ENCODE measurements at regions not wholly inside any gene's neighbourhood (a gene's known extent, or its start where the extent isn't known, plus 50 kb on each side); places are given as distances from the start of the nearest gene placed in this dataset.

GRCh38 chr2:168338803-168339437, 91.5 kb upstream of the STK39 start:
- Histone ChIP-seq H4K20me1 (ENCODE audit: insufficient read depth, low read length) (no peaks in the 10 kb centered on the region), H3K4me1 (ENCODE audit: control insufficient read depth in 1 of 2, insufficient read depth in 2 of 2, low read length in 2 of 2) (no peaks in the 10 kb centered on the region), H3K9me3 (replicated peaks in 1 of 2; ENCODE audit: control insufficient read depth in 1 of 2, insufficient read depth in 1 of 2, low read length in 2 of 2) (no peaks in the 10 kb centered on the region), H3K27me3 (ENCODE audit: control insufficient read depth in 2 of 2, insufficient read depth in 2 of 2, low read length in 2 of 2) (no peaks in the 10 kb centered on the region), H3K36me3 (replicated peaks in 1 of 2; ENCODE audit: control insufficient read depth in 1 of 2, insufficient read depth in 2 of 2, low read length in 2 of 2) (no peaks in the 10 kb centered on the region), H3K9ac (ENCODE audit: insufficient read depth, low read length, poor library complexity, severe bottlenecking) (no peak overlapping the region), H3K4me3 (replicated peaks in 1 of 3; ENCODE audit: low read depth in 2 of 3, low read length in 3 of 3) (no peak overlapping the region), H2AFZ (ENCODE audit: insufficient read depth, low read depth, low read length, poor library complexity, severe bottlenecking) (no peak overlapping the region), H3K79me2 (ENCODE audit: insufficient read depth, low read length) (no peaks in the 10 kb centered on the region), H3K27ac (ENCODE audit: low read depth in 1 of 2, low read length in 2 of 2) (no peak overlapping the region), H3K4me2 (replicated peaks; ENCODE audit: extremely low read depth, low read length, poor library complexity, severe bottlenecking) (no peak overlapping the region)
- no peak for TF ChIP-seq CTCF (IDR thresholded peaks at IDR 0.05)
- no peak overlapping the region for H3K27ac Mint-ChIP-seq
- H3K4me3 Mint-ChIP-seq: no peak overlapping the region
- no peaks in the 10 kb centered on the region for H3K36me3 Mint-ChIP-seq
- 67% methylated on average over 1 of the region's 1 CpG for WGBS (ENCODE audit: insufficient coverage)
- intact Hi-C loops (cut with micrococcal nuclease): no loop called here
- H3K4me1 Mint-ChIP-seq: peaks cover 4% of the 10 kb centered on the region
- H3K9me3 Mint-ChIP-seq: no peaks in the 10 kb centered on the region
- DNase-seq: no peak
- peaks cover 3 to 4% (median 3%) of the 10 kb centered on the region in 3 donors for H3K27me3 Mint-ChIP-seq (ENCODE audit: low read depth in 3 of 3)

DNA sequence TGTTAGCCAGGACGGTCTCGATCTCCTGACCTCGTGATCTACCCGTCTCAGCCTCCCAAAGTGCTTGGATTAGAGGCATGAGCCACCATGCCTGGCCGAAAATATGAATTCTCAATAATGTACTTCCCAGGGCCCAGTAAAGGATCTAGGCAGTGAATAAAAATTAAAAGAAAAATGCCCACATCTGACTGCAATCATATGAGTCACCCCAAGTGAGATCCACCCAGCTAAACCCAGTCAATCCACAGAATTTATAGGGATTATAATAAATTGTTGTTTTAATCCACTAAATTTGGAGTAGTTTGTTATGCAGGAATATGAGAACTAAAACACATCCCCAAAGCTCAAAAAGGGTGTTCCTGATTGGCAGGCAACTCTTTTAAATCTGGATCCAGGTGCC, 93.5 kb upstream of the STK39 start:
- H3K27ac Mint-ChIP-seq: no peak overlapping the region
- Histone ChIP-seq H3K79me2 (ENCODE audit: insufficient read depth, low read length) (no peaks in the 10 kb centered on the region), H3K36me3 (replicated peaks in 1 of 2; ENCODE audit: control insufficient read depth in 1 of 2, insufficient read depth in 2 of 2, low read length in 2 of 2) (no peaks in the 10 kb centered on the region), H3K9me3 (replicated peaks in 1 of 2; ENCODE audit: control insufficient read depth in 1 of 2, insufficient read depth in 1 of 2, low read length in 2 of 2) (no peaks in the 10 kb centered on the region), H3K9ac (ENCODE audit: insufficient read depth, low read length, poor library complexity, severe bottlenecking) (no peak overlapping the region), H4K20me1 (ENCODE audit: insufficient read depth, low read length) (no peaks in the 10 kb centered on the region), H3K27ac (ENCODE audit: low read depth in 1 of 2, low read length in 2 of 2) (no peak overlapping the region), H3K4me2 (replicated peaks; ENCODE audit: extremely low read depth, low read length, poor library complexity, severe bottlenecking) (no peak overlapping the region), H3K27me3 (ENCODE audit: control insufficient read depth in 2 of 2, insufficient read depth in 2 of 2, low read length in 2 of 2) (no peaks in the 10 kb centered on the region), H3K4me3 (replicated peaks in 1 of 3; ENCODE audit: low read depth in 2 of 3, low read length in 3 of 3) (no peak overlapping the region), H2AFZ (ENCODE audit: insufficient read depth, low read depth, low read length, poor library complexity, severe bottlenecking) (no peak overlapping the region), H3K4me1 (ENCODE audit: control insufficient read depth in 1 of 2, insufficient read depth in 2 of 2, low read length in 2 of 2) (peaks cover 7 to 8% of the 10 kb centered on the region in 2 donors)
- no peaks in the 10 kb centered on the region for H3K36me3 Mint-ChIP-seq
- no peak for DNase-seq
- peaks cover 12% of the 10 kb centered on the region for H3K4me1 Mint-ChIP-seq
- H3K9me3 Mint-ChIP-seq: no peaks in the 10 kb centered on the region
- no peak overlapping the region for H3K4me3 Mint-ChIP-seq
- no peak for TF ChIP-seq CTCF (IDR thresholded peaks at IDR 0.05)
- intact Hi-C loops (cut with micrococcal nuclease): loop anchor here in 1 of 2 donors (10.0 kb wide), 1 partner anchor 206 kb away; no protein-coding TSS in a partner anchor
- WGBS (ENCODE audit: insufficient coverage): 100% methylated on average over 1 of the region's 5 CpGs
- peaks cover 2 to 4% (median 3%) of the 10 kb centered on the region in 3 donors for H3K27me3 Mint-ChIP-seq (ENCODE audit: low read depth in 3 of 3)
